Mucosa of descending colon (tissue), 3 donors: ENCODE measurements at regions not wholly inside any gene's neighbourhood (a gene's known extent, or its start where the extent isn't known, plus 50 kb on each side); places are given as distances from the start of the nearest gene placed in this dataset.
A peak's percentile ranks its signal among the peaks of the same experiment; 100 is the strongest.

Experiments used
- ATAC-seq: fragments of 200-7000 bp; cut with Tn5 transposase; one replicate; pipeline ENCODE4 v1.9.1; 2020; ENCODE audit warnings: mild to moderate bottlenecking, moderate library complexity
- DNase-seq, 3 donors: peaks; one replicate each; pipeline ENCODE4 v3.0.0-alpha.2; 2020
- H3K36me3 ChIP-seq: fragments of 200-600 bp; one replicate; pipeline ENCODE4 v1.8.0; 2021; ENCODE audit warnings: low read depth, mild to moderate bottlenecking
- H3K4me1 ChIP-seq: fragments of 200-600 bp; one replicate; pipeline ENCODE4 v1.8.0; 2021; ENCODE audit warnings: low read depth, mild to moderate bottlenecking
- H3K4me3 ChIP-seq: fragments of 200-600 bp; one replicate; pipeline ENCODE4 v1.8.0; 2021; ENCODE audit warnings: mild to moderate bottlenecking
- H3K9me3 ChIP-seq: fragments of 200-600 bp; one replicate; pipeline ENCODE4 v1.8.0; 2021; ENCODE audit warnings: mild to moderate bottlenecking
- intact Hi-C, 2 donors: fragments of 100-400 bp; cut with DNase I in 1 of 2; cut with micrococcal nuclease in 1 of 2; formaldehyde crosslinking; loops; one replicate each; pipeline versions ENCODE4 v1.11.0 to v1.11.1; 2022; cut with DNase I, micrococcal nuclease
- TF ChIP-seq, protein P1 (sequence below): fragments of 200-600 bp; IDR thresholded peaks from one replicate; pipeline ENCODE4 v1.8.0; 2022; ENCODE audit warnings: antibody characterized with exemption, mild to moderate bottlenecking
- donor health status: DM: no; HTN: no; CAD: no; lungs with moderate emphysema.
- donor health status: DM: no; HTN: no; CAD: no.
- donor health status: DM: no; HTN: yes; CAD: no.

DNA sequence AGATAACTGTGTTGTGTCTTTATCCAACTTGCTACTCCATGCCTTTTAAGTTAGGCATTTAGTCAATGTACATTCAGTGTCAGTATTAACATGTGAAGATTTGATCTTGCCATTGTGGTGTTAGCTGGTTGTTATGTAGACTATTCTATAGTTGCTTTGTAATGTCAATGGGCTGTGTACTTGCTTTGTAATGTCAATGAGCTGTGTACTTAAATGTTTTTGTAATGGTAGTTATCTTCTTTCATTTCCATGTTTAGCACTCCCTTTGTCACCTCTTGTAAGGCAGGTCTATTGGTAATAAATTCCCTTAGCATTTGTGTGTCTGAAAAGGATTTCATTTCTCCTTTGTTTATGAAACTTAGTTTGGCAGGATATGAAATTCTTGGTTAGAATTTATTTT is 53.4 kb downstream of the MC4R start:
- intact Hi-C loops, result no loop called here
- TF ChIP-seq, protein P1, sequence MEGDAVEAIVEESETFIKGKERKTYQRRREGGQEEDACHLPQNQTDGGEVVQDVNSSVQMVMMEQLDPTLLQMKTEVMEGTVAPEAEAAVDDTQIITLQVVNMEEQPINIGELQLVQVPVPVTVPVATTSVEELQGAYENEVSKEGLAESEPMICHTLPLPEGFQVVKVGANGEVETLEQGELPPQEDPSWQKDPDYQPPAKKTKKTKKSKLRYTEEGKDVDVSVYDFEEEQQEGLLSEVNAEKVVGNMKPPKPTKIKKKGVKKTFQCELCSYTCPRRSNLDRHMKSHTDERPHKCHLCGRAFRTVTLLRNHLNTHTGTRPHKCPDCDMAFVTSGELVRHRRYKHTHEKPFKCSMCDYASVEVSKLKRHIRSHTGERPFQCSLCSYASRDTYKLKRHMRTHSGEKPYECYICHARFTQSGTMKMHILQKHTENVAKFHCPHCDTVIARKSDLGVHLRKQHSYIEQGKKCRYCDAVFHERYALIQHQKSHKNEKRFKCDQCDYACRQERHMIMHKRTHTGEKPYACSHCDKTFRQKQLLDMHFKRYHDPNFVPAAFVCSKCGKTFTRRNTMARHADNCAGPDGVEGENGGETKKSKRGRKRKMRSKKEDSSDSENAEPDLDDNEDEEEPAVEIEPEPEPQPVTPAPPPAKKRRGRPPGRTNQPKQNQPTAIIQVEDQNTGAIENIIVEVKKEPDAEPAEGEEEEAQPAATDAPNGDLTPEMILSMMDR, result no peak
- ATAC-seq (no peak), DNase-seq (no peak)
- Histone ChIP-seq H3K36me3 (no peaks in the 10 kb centered on the region), H3K9me3 (no peaks in the 10 kb centered on the region), H3K4me1 (no peaks in the 10 kb centered on the region), H3K4me3 (no peak overlapping the region)

DNA sequence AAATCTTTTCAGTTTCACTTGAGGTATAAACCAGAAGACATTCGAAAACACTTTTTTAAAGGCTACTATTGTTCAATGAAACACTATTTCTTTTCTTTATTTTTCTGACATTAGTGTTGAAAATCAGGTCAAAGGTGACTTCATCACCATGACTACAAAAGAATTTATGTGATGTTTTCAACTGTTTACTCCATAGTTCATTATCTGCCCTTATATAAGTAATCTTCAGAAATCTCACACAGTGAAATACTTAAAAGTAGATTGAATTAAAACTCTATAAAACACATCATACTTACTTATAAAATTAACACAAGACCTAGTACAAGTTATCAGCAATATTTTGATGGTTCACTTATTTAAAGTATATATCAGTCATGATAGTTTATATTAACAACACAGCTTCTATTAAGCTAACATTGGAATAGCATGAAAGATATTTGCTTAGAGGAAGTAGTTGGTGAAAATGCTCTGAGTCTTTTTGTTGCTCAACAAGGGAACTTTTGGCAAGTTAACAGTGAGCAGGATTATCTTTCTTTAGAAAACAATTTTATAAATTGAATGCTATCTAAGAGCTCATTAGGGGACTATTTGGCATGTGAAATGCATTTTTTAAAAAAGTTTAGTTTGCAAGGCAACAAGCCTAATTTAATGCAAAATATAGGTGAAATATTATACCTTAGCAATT is 60.8 kb downstream of the MC4R start:
- H3K4me1 ChIP-seq, result no peaks in the 10 kb centered on the region
- no peak overlapping the region for H3K4me3 ChIP-seq
- H3K36me3 ChIP-seq, result no peaks in the 10 kb centered on the region
- TF ChIP-seq, protein P1, result no peak
- ATAC-seq (no peak), DNase-seq (no peak)
- H3K9me3 ChIP-seq, result no peaks in the 10 kb centered on the region
- intact Hi-C loops, result no loop called here

DNA sequence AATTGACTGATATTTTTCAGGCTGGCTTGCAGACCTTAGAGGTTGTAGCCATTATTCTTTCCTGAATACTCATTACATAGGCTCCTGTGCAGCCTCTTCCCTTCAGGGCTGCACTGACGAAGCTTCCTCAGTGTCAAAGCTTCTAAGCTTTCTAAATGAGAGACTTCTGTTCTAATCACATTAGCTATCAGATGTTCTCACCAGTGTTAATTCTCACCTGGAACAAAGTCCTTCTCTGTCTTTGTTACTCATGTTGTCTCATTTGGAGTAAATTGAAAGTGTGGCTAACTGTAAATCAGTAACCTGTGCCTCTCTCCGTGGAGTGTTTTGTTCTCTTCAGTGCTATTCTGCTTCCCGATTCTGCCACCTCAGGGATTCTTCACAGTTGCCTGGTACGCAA is 76.9 kb downstream of the MC4R start:
- TF ChIP-seq, protein P1, result no peak
- DNase-seq (peak in 1 of 3 donors; percentile 6), ATAC-seq (peak; percentile 79)
- H3K9me3 ChIP-seq, result no peaks in the 10 kb centered on the region
- H3K4me1 ChIP-seq, result no peaks in the 10 kb centered on the region
- no peak overlapping the region for H3K4me3 ChIP-seq
- H3K36me3 ChIP-seq, result no peaks in the 10 kb centered on the region
- intact Hi-C loops, result loop anchor here in 1 of 2 donors (10.0 kb wide), 1 partner anchor 61 kb away; no protein-coding TSS in a partner anchor

DNA sequence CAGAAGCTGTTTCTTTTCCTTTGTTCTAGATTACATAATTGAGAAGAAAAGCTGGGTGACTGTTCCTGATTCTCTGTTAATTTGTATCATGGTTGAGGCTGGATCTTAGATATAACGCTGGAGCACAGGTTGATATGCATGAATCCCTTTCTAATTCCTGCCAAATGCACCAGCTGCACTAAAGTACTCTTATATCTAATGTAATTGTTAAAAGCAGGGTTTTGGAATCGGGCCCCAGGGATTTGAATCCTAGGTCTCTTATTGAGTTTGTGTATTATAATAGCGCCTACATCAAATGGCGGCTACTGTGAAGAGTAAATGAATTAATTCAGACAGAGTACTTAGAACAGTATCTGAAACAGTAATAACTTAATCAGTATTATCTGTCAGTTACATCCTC is 80.4 kb downstream of the MC4R start:
- no peaks in the 10 kb centered on the region for H3K9me3 ChIP-seq
- DNase-seq (no peak), ATAC-seq (no peak)
- no peaks in the 10 kb centered on the region for H3K4me1 ChIP-seq
- intact Hi-C loops, result loop anchor here in 1 of 2 donors (10.0 kb wide), 1 partner anchor 57 kb away; no protein-coding TSS in a partner anchor
- H3K36me3 ChIP-seq, result no peaks in the 10 kb centered on the region
- H3K4me3 ChIP-seq, result no peak overlapping the region
- TF ChIP-seq, protein P1, result no peak

DNA sequence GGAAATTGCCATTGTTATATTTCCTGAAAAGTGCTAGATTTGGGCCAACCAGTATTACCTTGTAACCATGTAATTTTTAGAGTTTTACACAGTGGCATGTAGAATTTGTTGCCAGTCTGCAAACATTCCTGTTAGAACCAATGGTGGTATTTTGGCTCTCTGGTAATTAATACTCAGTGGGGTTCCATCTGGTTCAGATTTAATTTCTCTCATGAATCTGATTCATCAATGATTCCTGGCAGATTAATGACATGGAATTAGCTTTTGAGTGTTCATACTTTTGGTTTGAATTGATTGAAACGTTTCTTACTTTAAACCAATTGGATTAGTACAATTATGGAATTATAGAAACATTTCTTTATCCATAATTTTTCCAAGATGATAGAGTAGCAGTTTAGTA is 93.2 kb downstream of the MC4R start:
- DNase-seq (no peak), ATAC-seq (no peak)
- intact Hi-C loops, result no loop called here
- Histone ChIP-seq H3K9me3 (no peaks in the 10 kb centered on the region), H3K4me1 (no peaks in the 10 kb centered on the region), H3K36me3 (no peaks in the 10 kb centered on the region), H3K4me3 (no peak overlapping the region)
- TF ChIP-seq, protein P1, result no peak
